Left renal pelvis (tissue), 4 donors: ENCODE measurements at regions not wholly inside any gene's neighbourhood (a gene's known extent, or its start where the extent isn't known, plus 50 kb on each side); places are given as distances from the start of the nearest gene placed in this dataset.
"Not testable (repeated sequence)": the region's sequence is repeated elsewhere in the genome, so short reads cannot be mapped to it uniquely, and the experiment has no call there.

Experiments used
- DNase-seq, 4 donors: peaks; one replicate each; pipeline ENCODE4 v3.0.0-alpha.2; 2013; ENCODE audit warnings: low read depth in 4 of 4, low spot score in 3 of 4

GRCh38 chr10:107548301-107548700 is 383.8 kb upstream of the SORCS1 start:
- DNase-seq = no peak

DNA sequence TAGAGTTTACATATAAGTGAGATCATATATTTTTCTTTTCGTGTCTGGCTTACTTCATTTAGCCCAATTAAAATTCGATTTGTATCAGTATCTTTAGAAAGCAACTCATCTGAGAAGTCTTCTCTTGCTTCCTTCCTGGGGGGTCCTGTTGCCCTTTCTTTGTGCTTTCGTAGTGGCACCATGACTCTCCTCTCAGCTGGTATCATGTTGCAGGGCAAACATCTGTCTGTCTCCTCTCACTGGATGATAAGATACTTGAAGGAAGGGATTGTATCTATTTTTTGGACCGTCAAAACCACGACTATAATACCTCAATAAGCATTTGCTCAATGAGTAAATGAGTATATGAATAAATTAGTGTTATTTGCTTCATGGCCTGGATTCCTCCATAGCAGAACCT is 382.5 kb upstream of the SORCS1 start:
- no peak for DNase-seq

- no peak for DNase-seq
Observed at GRCh38 chr10:107546284-107546683, 381.8 kb upstream of the SORCS1 start.

DNA sequence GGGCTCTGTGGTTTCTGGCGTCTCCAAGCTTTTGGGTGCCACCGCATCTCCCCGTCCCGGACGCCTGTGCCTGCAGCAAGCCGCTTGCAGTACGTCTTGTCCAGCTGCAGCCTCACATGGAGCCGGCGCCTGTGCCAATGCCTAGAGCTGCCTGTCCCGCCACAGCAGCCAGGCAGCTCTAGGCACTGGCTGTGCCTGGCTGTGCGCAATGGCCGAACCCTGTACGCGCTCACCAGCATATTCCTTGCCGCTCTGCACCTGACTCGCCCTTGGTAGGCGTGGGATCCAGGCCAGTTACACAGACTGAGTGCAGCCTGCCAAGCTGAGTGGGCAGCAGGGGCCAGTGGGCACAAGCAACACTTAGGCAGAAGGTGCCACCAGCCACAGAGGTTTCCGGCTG is 381.2 kb upstream of the SORCS1 start:
- no peak for DNase-seq

DNA sequence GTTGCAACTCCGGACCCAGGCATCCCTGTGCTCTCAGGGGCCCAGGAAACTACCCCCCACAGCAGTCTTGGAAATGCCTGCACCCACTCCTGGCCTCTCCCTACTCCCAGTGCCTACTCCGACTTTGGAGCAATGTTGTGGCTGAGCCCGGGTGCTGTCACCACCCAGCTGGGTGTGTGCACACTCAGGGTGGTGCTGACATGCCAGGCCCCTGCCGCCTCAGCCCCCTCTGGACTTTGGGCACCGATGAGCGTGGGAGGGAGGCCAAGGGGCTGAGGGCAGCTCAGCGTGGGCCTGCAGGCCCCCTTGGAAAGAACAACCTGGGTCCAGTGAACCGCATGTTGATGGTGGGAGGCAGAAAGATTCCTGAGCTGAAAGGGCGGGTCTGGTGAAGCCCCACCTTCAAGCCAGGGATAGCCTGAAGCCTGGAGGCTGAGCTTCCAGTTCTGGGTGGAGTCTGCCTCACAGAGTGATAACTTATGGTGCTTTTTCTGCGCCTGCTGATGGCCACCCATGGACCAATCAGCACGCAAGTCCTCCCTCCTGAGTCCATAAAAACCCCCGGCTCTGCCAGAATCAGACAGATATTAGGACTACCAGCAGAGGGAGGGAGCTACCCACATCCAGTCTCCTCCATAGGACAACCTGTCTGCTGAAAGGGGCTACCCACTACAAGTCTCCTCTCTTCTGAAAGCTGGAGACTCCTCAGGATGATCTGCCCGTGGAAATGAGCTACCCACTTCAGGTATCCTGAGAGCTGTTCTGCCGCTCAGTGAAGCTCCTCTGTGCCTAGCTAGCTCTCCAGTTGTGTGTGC is 380.4 kb upstream of the SORCS1 start:
- no peak for DNase-seq

GRCh38 chr10:107542607-107543006 is 378.1 kb upstream of the SORCS1 start:
- DNase-seq = no peak

- DNase-seq = no peak
Observed at GRCh38 chr10:107542016-107542415, 377.5 kb upstream of the SORCS1 start.

- DNase-seq = no peak
Observed at GRCh38 chr10:107540981-107541380, 376.5 kb upstream of the SORCS1 start.

DNA sequence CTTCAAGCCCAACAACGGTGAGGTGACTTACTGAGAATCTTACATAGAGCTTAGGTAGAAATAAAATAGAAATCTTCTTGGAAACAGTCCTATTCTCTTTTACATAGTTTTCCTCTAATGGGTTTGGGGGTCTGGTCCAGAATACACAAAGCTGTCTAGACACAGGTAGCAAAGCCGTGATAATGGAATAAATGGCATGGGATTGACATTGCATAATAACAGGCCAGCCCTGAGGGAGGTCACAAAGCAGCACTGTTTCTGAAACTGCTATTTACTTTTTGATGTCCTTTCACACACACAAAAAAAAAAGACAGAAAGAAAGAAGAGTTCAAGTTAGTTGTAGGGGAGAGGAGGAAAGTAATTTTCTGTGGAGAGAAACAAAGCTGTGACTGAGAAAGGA is 364.8 kb upstream of the SORCS1 start:
- no peak for DNase-seq

DNA sequence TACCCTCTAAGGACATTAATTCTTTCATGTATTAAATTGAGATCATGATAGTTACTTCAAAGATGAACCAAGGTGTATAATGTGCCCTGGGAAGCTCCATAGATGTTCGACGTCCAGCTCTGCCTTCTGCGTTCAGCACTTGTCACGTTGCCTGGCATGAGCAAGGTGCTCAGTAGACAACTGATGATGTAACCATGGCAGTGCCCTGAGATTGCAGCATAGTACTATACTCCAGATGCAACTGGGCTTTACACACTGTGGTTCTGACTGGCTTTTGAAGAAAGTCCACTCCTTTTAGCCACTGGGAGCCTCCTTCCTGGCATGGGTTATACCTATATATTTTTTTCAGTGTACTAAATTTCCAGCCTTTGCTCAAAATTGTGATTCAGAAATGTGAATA is 355.8 kb upstream of the SORCS1 start:
- no peak for DNase-seq

DNA sequence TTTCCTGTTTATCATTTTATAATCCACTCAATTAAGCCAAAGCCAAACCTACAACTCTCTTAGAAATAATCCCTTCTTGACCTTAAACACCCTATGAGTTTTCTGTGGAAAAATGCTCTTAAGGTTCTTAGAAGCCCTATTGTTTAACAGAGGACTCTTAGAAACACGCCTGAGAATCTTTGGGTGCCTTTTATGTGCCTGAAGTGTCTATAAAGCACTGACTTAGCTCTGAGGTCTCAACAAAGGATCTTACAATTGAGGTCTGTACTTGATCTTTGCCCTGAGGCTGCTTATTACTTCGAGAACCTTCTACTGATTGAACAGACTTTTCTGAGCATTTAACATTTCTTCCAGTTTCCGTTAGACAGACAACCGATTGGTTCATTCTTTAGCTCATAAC is 353.3 kb upstream of the SORCS1 start:
- no peak for DNase-seq

DNA sequence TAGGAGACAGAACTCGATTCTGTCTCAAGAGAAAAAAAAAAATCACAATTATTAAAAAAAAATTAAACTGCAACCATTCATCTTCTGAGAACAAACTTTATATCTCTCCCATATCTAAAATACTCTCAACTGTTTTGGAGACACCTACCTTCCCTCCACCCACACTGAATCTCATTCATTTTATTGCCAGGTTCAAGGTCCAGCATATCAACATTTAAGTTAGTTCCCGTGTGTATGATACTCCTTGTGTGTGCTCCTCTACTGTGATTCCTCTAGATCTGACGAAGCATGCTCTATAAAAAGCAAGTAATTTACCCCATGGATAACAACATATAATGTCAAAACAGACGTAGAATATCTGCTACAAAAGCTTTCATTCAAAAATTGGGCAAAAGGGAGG is 351.8 kb upstream of the SORCS1 start:
- no peak for DNase-seq

GRCh38 chr10:107504011-107504410 is 339.5 kb upstream of the SORCS1 start:
- not testable (repeated sequence) for DNase-seq

DNA sequence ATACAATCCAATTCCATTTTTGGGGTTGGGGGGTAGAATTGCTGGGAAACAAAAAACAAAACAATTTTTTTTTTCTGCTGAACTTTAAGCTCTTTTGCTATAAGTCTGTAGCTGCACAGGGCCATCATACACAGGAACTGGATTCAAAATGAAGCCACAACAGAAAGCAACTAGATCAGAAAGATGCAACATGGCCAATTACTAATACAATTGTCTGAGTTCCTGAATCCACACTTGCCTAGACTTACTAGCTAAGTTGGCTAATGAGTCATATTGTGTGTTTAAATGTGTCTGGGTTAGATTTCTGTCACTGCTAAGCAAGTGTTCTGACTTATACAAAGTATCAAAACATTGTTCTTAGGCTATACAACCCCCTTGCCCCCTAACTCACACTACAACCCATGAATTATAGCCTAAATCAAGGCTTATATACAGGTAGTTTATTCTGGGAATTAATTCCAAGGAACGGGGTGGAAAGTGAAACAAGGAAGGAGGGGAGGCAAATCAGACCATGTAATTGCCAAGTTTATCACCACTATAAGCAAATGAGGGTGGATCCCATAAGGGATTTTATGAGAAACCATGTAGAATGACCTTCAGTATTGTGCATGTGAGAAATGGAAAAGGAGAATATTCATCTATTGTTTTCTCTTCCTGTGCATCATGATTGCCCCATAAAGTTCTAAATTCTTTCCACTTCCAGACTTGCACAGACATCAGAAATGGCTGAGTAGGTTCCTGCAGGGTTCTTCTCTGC is 337.9 kb upstream of the SORCS1 start:
- DNase-seq = no peak

DNA sequence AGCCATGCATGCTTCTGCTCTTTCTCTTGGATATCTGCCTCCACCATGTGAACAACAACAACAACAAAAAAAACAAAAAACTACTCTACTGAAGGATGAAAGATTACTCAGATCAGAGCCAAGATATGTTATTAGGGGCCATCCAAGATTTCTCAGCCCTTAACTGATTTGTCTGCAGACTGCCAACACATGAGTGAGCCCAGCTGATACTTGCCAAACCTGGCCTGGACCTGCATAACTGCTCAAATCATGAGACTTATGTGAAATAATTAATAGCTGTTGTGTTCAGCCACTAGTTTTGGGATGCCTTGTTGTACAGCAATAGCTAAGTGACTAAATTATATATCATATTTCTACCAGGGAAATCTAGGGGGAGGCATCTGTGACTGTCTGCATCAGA is 334.5 kb upstream of the SORCS1 start:
- no peak for DNase-seq

DNA sequence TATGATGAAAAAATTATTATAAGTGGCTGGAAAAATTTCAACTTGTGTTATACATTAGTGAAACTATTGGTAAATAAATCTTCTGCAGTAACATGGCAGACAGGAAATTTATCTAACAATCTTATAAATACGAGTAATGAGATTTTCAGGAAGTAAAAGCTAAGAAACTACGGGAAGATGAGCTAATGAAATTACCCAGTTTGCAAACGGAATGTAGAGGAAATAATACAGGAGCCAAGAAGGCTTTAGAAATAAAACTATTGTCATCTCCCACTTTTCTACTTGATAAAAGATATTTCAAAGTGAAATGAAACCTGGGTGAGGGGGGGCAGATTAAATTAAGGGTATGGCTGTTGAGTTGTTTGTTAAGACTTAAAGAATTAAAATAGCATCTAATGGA is 332.5 kb upstream of the SORCS1 start:
- no peak for DNase-seq

GRCh38 chr10:107496594-107496993 is 332.1 kb upstream of the SORCS1 start:
- no peak for DNase-seq

- DNase-seq = no peak
Observed at GRCh38 chr10:107492389-107492788, 327.9 kb upstream of the SORCS1 start.

DNA sequence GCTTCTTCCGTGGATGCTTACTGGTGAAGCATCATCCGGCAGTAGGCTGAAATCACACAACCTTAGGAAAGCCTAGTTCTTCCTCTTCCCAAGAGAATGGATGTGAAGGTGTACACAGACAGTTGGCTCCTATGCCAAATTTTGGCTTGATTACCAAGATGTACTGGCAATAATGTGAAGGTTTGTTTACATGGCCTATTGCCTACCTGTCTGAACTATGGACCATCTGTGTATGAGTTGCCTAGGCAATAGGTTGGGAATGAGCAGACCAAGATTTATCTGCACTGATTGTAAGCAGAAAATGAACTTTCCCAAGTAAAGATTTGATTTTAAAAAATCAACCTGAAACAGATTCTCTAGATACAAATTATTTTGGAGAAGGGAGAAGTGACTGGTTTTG is 325.9 kb upstream of the SORCS1 start:
- no peak for DNase-seq

DNA sequence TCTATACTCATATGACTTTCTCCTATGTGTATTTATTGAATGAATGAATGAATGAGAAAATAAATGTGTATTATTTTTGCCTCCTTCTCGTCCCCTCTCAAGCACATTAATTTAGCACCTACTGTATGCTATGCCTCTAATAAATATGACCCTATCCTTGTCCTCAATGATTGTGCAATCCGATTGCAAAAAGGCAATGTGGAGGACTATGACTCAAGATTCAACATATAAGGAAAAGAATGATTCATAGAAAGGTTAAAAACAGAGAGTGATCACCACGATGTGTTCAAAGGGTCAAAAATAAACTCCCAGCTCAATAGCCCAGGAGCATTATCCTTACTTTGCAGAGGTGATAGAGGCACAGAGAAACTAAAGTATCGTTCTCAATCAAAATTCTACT is 322.8 kb upstream of the SORCS1 start:
- no peak for DNase-seq

- no peak for DNase-seq
Observed at GRCh38 chr10:107485019-107485418, 320.5 kb upstream of the SORCS1 start.

- no peak for DNase-seq
Observed at GRCh38 chr10:107481881-107482280, 317.4 kb upstream of the SORCS1 start.
